HG02852 (cell line): ENCODE measurements at regions not wholly inside any gene's neighbourhood (a gene's known extent, or its start where the extent isn't known, plus 50 kb on each side); places are given as distances from the start of the nearest gene placed in this dataset.

Experiments
- ATAC-seq: cut with Tn5 transposase; IDR thresholded peaks from one replicate; pipeline ENCODE4 v1.9.1; 2021; ENCODE audit warnings: mild to moderate bottlenecking, moderate library complexity; ENCODE audit not compliant: unreplicated experiment

- ATAC-seq: no peak
These were observed 154.3 kb upstream of the PCBD1 start for GRCh38 chr10:71042699-71043098.

GRCh38 chr10:71043858-71044257 is 155.5 kb upstream of the PCBD1 start:
- no peak for ATAC-seq

- ATAC-seq: no peak
These were observed 156.4 kb upstream of the PCBD1 start for GRCh38 chr10:71044720-71045119.

- ATAC-seq: no peak
These were observed 156.9 kb upstream of the PCBD1 start for GRCh38 chr10:71045204-71045809.

GRCh38 chr10:71045936-71046335 is 157.6 kb upstream of the PCBD1 start:
- ATAC-seq: no peak

- no peak for ATAC-seq
These were observed 158.4 kb upstream of the PCBD1 start for GRCh38 chr10:71046747-71047146.

- no peak for ATAC-seq
These were observed 160.7 kb upstream of the PCBD1 start for GRCh38 chr10:71048971-71049615.

GRCh38 chr10:71049994-71050393 is 161.6 kb upstream of the PCBD1 start:
- ATAC-seq: no peak

GRCh38 chr10:71052076-71052660 is 160.2 kb upstream of the UNC5B start:
- no peak for ATAC-seq

- ATAC-seq: no peak
These were observed 159.7 kb upstream of the UNC5B start for GRCh38 chr10:71052708-71053107.

- ATAC-seq: no peak
These were observed 159.0 kb upstream of the UNC5B start for GRCh38 chr10:71053169-71053895.

- ATAC-seq: no peak
These were observed 154.1 kb upstream of the UNC5B start for GRCh38 chr10:71058308-71058707.

- ATAC-seq: no peak
These were observed 153.1 kb upstream of the UNC5B start for GRCh38 chr10:71059054-71059818.

GRCh38 chr10:71059943-71060342 is 152.4 kb upstream of the UNC5B start:
- ATAC-seq: no peak

GRCh38 chr10:71060476-71061426 is 151.6 kb upstream of the UNC5B start:
- ATAC-seq: no peak

- ATAC-seq: no peak
These were observed 150.9 kb upstream of the UNC5B start for GRCh38 chr10:71061472-71061871.

GRCh38 chr10:71062156-71062555 is 150.2 kb upstream of the UNC5B start:
- ATAC-seq: no peak

- no peak for ATAC-seq
These were observed 149.0 kb upstream of the UNC5B start for GRCh38 chr10:71063401-71063800.

- no peak for ATAC-seq
These were observed 147.8 kb upstream of the UNC5B start for GRCh38 chr10:71064413-71065118.
